ENCODE measurements at regions not wholly inside any gene's neighbourhood (a gene's known extent, or its start where the extent isn't known, plus 50 kb on each side); places are given as distances from the start of the nearest gene placed in this dataset.

GRCh38 chr6:137307163-137307854 is 88.1 kb upstream of the IFNGR1 start:
- TF ChIP-seq EP300 (IDR thresholded peaks at IDR 0.05) (no peak), POLR2A (IDR thresholded peaks at IDR 0.05) (no peak), CTCF (IDR thresholded peaks at IDR 0.05) (no peak)
- DNase-seq: no peak
- Histone ChIP-seq H3K36me3 (no peaks in the 10 kb centered on the region), H3K27ac (no peak overlapping the region), H3K4me3 (no peak overlapping the region), H3K9me3 (no peaks in the 10 kb centered on the region), H3K27me3 (no peaks in the 10 kb centered on the region), H3K4me1 (ENCODE audit: insufficient read depth) (peaks cover 4% of the 10 kb centered on the region)
- WGBS, 3 donors: 88 to 94% (median 89%) methylated on average over 8 of the region's 8 CpGs
- intact Hi-C loops (cut with DNase I): no loop called here

GRCh38 chr6:137305691-137306090 is 86.5 kb upstream of the IFNGR1 start:
- DNase-seq: no peak
- intact Hi-C loops (cut with DNase I): no loop called here
- Histone ChIP-seq H3K4me1 (ENCODE audit: insufficient read depth) (peaks cover 4% of the 10 kb centered on the region), H3K27ac (no peak overlapping the region), H3K9me3 (no peaks in the 10 kb centered on the region), H3K36me3 (no peaks in the 10 kb centered on the region), H3K4me3 (no peak overlapping the region), H3K27me3 (no peaks in the 10 kb centered on the region)
- TF ChIP-seq CTCF (IDR thresholded peaks at IDR 0.05) (no peak), EP300 (IDR thresholded peaks at IDR 0.05) (no peak), POLR2A (IDR thresholded peaks at IDR 0.05) (no peak)
- WGBS, 3 donors: 72 to 76% (median 76%) methylated on average over 2 of the region's 2 CpGs

GRCh38 chr6:137304020-137304780 is 85.0 kb upstream of the IFNGR1 start:
- DNase-seq: no peak
- Histone ChIP-seq H3K36me3 (no peaks in the 10 kb centered on the region), H3K4me3 (no peak overlapping the region), H3K9me3 (no peaks in the 10 kb centered on the region), H3K4me1 (ENCODE audit: insufficient read depth) (peaks cover under 1% of the 10 kb centered on the region), H3K27me3 (no peaks in the 10 kb centered on the region), H3K27ac (no peak overlapping the region)
- intact Hi-C loops (cut with DNase I): no loop called here
- 76 to 86% (median 86%) methylated on average over 4 of the region's 4 CpGs for WGBS, 3 donors
- TF ChIP-seq POLR2A (IDR thresholded peaks at IDR 0.05) (no peak), CTCF (IDR thresholded peaks at IDR 0.05) (no peak), EP300 (IDR thresholded peaks at IDR 0.05) (no peak)

- H3K36me3 ChIP-seq: no peaks in the 10 kb centered on the region
- H3K4me3 ChIP-seq: no peak overlapping the region
- no peak for DNase-seq
- 52 to 69% (median 59%) methylated on average over 2 of the region's 2 CpGs for WGBS, 3 donors
- intact Hi-C loops (cut with DNase I): no loop called here
- no peaks in the 10 kb centered on the region for H3K4me1 ChIP-seq (ENCODE audit: insufficient read depth)
- no peaks in the 10 kb centered on the region for H3K9me3 ChIP-seq
- H3K27ac ChIP-seq: no peak overlapping the region
- TF ChIP-seq EP300 (IDR thresholded peaks at IDR 0.05) (no peak), POLR2A (IDR thresholded peaks at IDR 0.05) (no peak), CTCF (IDR thresholded peaks at IDR 0.05) (no peak)
- H3K27me3 ChIP-seq: no peaks in the 10 kb centered on the region
Observed at GRCh38 chr6:137303441-137303840, 84.3 kb upstream of the IFNGR1 start.

All from ovary (tissue), 7 donors.